MG63 (cell line): ENCODE measurements at regions not wholly inside any gene's neighbourhood (a gene's known extent, or its start where the extent isn't known, plus 50 kb on each side); places are given as distances from the start of the nearest gene placed in this dataset.
"Not testable (repeated sequence)": the region's sequence is repeated elsewhere in the genome, so short reads cannot be mapped to it uniquely, and the experiment has no call there.

ENCODE experiments used
- DNase-seq: peaks from one replicate; pipeline ENCODE4 v3.0.0-alpha.2; 2020
- H3K27me3 ChIP-seq: fragments of 250-450 bp; sonication (Bioruptor Pico); 2 replicates; pipeline ENCODE4 v1.5.1; 2020; ENCODE audit warnings: mild to moderate bottlenecking, moderate library complexity
- H3K36me3 ChIP-seq: fragments of 250-450 bp; sonication (Bioruptor Pico); 2 replicates; pipeline ENCODE4 v1.5.1; 2020; ENCODE audit warnings: mild to moderate bottlenecking, moderate library complexity
- H3K4me3 ChIP-seq: fragments of 250-450 bp; sonication (Bioruptor Pico); 2 replicates; pipeline ENCODE4 v1.5.1; 2020; ENCODE audit warnings: mild to moderate bottlenecking, moderate library complexity
- H3K9me3 ChIP-seq: fragments of 250-450 bp; sonication (Bioruptor Pico); 2 replicates; pipeline ENCODE4 v1.5.1; 2020; ENCODE audit warnings: mild to moderate bottlenecking, moderate library complexity

DNA sequence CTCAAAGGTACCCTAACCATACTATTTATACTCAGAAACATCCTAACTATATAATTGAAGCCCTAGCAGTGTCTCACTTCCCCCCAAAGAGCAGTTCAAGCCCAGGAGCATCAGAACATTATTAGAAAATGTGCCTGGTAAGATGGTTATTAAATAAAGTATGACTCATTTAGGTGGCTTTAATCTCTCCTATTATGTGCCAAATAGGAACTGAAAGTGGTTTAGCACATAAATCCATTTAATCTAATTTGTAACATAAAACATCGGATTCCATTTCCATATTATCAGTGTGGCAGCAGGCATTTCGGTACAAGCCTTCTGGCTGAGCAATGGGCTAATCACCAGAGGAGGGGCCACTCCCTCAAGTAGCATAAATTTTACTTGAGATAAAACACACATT lies 395.2 kb upstream of the TMTC1 start:
- no peaks in the 10 kb centered on the region for H3K36me3 ChIP-seq
- no peak overlapping the region for H3K4me3 ChIP-seq
- no peak for DNase-seq
- H3K9me3 ChIP-seq, result no peaks in the 10 kb centered on the region
- no peaks in the 10 kb centered on the region for H3K27me3 ChIP-seq

DNA sequence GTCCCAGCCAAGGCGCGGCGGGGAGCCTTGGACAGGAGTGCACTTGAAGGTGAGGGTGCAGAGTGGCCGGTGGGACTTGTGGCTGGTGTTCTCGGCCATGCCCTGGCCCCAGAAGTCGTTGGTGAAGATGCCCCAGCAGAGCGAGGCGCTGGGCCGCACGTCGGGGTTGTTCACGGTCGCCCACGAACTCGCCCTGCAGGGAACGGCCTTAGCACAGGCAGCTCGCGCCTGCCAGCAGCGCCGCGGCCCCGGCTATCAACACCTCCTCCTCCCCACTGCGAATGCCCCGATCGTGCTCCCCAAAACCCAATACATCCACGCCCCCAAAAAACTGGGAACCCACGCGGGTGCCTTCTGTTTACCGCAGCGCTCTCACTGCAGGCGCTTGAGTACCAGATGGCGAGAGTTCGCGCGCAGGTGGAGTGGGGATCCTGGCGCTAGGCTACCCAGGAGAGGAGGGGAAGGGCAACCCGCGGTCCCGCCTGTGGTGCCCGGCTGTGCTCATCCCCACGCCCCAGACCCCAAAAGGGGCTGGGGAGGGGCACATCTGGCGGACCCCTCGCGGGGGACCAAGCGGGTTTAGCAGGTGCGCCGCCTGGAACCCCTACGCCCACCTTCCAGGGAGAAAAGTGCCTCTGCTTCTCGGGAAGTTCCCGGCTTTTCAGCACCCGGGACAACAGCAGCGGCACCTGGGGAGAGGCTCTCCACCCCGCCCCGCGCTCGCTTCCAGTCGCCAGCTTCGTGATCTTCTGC lies 386.3 kb upstream of the TMTC1 start:
- DNase-seq, result no peak
- Histone ChIP-seq H3K36me3 (no peaks in the 10 kb centered on the region), H3K27me3 (no peaks in the 10 kb centered on the region; the same call in 1 of the 2 replicates), H3K4me3 (no peak overlapping the region), H3K9me3 (no peaks in the 10 kb centered on the region)

DNA sequence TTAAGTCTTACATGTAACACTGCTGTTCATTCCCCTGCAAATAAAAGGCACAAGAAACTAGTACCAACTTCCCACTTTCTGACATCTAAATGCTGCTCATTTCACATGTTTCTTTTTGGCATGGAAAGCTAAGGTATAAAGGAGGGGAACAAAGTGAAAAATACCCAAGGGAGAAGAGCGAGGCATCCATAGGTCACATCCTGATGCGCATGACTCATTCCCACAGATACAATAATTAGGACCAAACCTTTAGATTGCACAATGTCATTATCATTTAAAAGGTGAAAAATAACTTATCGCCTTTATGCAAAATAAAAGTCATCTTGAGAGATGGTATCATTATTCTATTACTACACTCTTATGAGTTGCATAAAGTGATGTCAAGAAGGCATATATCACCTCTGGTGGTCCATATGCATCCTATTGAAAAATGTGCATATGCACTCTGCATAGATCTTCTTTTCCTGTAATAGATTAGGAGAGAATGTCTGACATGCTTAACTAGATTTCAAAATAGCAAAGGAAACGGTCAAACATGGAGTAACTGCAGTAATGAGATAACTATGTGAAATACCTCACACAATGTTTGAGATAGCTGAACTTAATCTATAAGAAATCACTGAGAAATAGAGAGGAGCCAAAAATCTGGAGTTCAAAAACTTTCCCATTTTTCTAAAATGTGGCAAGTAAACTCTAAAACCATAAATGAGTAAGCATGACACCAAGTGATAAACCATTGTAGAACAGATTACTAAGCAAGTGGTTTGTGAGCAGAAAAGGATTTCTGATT lies 382.5 kb upstream of the TMTC1 start:
- H3K4me3 ChIP-seq, result no peak overlapping the region

DNA sequence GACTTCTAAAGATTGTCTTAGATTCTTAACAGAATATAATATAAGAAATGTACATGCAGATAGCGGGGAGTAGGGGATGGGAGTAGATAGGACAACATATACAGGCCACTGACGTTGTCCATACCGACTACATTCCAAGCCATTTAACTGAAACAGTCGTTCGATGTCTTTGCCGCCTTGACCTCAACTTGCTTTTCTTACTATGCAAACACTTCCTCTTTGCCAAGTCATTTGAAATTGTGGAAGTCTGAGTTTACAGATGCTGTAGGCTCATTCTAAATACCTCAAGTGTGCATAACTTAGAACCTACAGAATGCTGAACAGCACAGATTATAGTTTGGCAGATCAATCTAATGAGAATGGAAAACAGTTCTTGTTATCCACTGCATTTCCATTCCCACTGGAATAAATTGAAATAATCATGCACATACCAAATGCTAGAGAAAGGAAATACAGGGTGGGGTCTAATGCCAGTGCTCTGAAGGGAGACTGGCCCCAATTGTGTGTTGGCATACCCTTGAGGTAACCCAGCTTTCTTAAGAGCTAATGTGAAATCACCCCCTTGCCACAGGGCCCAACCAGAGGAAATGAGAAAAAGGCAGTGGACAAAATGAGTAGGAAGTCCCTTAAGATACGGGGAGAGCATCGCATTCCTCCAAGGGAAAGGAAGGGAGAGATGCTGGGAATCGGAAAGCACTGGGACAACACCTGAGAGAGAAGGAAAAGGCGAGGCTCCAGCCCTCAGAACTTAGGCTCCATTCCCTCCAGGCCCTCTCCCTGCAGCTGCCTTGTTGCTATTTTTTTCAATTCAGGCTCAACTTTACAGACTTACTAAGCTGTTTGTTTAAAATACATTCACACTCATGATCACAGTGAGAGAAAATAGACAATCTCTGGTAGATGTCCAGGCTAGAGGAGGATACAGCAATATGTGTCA lies 380.9 kb upstream of the TMTC1 start:
- DNase-seq, result no peak
- Histone ChIP-seq H3K36me3 (no peaks in the 10 kb centered on the region), H3K9me3 (no peaks in the 10 kb centered on the region), H3K4me3 (no peak overlapping the region), H3K27me3 (no peaks in the 10 kb centered on the region; the same call in 1 of the 2 replicates)

More for the DNA sequence above, 382.5 kb upstream of the TMTC1 start:
- no peak for DNase-seq
- H3K9me3 ChIP-seq, result no peaks in the 10 kb centered on the region
- no peaks in the 10 kb centered on the region for H3K36me3 ChIP-seq
- no peaks in the 10 kb centered on the region; the same call in 1 of the 2 replicates for H3K27me3 ChIP-seq

DNA sequence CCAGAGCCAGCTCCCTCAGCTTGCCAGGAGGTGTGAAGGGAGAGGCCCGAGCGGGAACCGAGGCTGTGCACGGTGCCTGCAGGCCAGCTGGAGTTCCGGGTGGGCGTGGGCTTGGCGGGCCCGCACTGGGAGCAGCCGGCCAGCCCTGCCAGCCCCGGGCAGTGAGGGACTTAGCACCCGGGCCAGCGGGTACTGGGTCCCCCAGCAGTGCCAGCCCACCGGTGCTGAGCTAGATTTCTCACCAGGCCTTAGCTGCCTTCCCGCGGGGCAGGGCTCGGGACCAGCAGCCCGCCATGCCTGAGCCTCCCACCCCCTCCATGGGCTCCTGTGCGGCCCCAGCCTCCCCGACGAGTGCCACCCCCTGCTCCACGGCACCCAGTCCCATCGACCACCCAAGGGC lies 373.1 kb upstream of the TMTC1 start:
- H3K4me3 ChIP-seq, DNase-seq, H3K27me3 ChIP-seq, H3K36me3 ChIP-seq, H3K9me3 ChIP-seq: not testable (repeated sequence)

DNA sequence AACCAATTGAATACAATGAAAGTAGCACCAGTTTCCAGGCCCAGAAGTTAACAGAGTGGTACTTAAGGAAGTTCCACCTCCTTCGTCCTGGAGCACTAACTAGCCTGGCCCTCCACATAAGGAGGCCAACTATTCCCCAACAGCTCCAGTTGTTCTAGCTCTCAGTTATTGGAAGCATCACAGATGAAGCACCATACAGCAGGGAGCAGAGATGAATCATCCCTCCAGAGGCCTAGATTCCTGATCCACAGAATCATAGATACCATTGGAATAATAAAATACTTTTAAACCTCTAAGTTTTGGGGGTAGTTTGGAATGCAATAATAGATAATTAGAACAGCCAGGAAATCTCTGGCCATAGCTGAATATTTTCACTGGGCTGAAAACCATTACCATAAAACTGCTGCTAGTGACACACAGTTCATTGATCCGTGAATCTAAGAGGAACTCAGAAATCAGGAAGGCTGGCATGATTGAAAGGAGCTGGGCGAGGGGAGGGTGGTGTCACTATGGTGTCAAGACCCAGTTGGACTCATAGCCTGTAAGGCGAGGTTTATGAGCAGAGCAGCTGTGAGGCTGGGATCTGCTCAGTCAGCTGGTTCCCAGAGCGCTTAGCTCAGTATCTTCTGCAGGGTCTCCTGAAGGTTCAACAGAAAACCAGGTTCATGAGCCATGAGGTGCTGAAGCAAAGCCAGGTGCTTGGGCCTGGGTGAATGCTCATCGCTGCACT lies 371.4 kb upstream of the TMTC1 start:
- H3K4me3 ChIP-seq, result no peak overlapping the region
- H3K27me3 ChIP-seq, result no peaks in the 10 kb centered on the region
- H3K9me3 ChIP-seq, result no peaks in the 10 kb centered on the region
- peak; percentile 18 for DNase-seq
- no peaks in the 10 kb centered on the region for H3K36me3 ChIP-seq

DNA sequence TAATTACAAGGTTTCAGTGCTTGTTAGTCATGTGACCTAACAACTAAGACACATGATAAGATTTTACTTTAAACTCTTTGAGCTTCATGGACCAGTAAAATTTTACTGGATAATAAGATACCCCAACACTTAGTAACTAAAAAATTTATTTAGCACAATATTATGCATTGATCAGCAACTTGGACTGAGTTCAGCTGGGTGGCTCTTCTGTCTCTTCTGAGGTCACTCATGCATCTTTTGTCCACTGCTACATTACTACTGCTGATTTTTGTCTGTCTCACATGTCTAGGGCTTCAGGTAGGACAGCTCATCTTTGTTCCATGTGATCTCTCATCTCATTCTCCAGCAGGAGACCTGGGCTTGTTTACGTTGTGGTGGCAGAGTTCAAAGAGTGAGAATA lies 370.2 kb upstream of the TMTC1 start:
- Histone ChIP-seq H3K36me3 (no peaks in the 10 kb centered on the region), H3K4me3 (no peak overlapping the region), H3K9me3 (no peaks in the 10 kb centered on the region), H3K27me3 (no peaks in the 10 kb centered on the region)
- no peak for DNase-seq

DNA sequence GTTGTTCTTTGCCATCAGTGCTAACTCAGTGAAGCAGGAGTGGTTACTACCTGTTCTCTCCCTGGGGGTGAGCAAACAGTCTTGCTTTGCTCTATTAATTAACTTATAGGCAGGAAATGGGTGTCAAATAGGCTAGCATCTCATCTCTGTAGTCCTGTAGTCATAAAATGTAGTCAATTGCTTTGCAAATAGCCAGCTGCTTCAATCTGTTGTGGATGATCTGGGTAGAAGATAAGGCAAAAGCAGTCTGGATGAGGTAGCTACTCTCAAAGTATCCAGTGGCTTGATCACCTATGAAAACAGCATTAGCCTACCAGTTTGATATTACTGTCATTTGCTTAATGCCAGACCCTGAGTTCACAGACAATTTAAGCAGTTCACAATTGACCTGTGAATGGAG lies 369.0 kb upstream of the TMTC1 start:
- H3K4me3 ChIP-seq, result no peak overlapping the region
- no peak for DNase-seq
- H3K9me3 ChIP-seq, result no peaks in the 10 kb centered on the region
- no peaks in the 10 kb centered on the region for H3K36me3 ChIP-seq
- no peaks in the 10 kb centered on the region for H3K27me3 ChIP-seq

DNA sequence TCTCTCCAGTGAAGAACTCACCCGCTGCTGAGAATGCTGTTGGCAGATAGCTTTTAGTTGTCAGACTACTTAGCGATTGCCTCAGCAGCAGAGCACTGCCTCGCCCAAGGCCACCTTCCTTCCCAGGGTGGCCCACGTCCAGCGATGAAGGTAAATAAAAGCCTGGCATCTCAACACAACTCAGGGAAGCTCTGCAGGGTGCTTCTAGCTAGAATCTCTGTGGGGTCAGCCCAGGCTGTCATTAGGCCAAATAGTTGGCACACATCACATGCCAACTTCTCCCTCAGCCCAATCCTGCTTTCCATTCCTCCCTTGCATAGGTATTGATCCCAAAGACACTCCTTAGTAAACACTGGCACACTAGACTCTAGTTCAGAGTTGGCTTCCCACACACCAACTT lies 368.1 kb upstream of the TMTC1 start:
- H3K27me3 ChIP-seq, result no peaks in the 10 kb centered on the region
- H3K9me3 ChIP-seq, result no peaks in the 10 kb centered on the region
- no peaks in the 10 kb centered on the region for H3K36me3 ChIP-seq
- no peak overlapping the region for H3K4me3 ChIP-seq
- DNase-seq, result no peak

DNA sequence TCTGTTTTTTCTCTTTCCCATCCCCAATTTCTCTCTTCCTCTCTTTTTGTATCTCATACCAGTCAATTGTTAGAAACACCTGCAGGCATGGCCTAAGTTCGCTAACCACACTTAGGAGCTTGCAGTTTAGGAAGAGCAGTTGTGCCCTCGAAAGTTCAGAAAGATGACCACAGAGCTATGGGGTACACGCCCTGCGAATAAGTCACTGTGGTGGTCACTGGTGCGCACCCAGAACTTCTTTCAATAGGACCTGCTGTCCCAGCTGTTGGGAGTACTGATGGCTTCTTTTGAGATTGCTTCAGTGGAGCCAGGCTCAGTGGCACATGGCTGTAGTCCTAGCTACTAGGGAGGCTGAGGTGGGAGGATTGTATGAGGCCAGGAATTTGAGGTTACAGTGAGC lies 362.8 kb upstream of the TMTC1 start:
- Histone ChIP-seq H3K27me3 (no peaks in the 10 kb centered on the region), H3K4me3 (no peak overlapping the region), H3K36me3 (no peaks in the 10 kb centered on the region), H3K9me3 (no peaks in the 10 kb centered on the region)
- no peak for DNase-seq

DNA sequence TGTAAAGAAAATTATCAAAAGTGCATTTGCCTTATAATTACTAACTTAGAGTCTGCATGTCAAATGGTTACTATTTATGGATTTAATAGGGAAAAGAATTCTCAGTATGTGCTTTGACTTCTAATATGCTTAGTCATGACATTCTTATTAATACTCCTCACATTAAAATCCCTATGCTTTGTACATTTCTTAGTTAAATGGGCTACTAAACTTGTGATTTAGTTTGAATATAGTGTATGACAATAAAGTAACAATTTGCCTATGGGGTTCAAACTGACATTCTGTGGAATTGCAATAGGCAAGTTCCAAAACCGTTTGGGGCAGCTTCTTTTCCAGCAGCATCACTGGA lies 361.9 kb upstream of the TMTC1 start:
- Histone ChIP-seq H3K36me3 (no peaks in the 10 kb centered on the region), H3K27me3 (no peaks in the 10 kb centered on the region), H3K9me3 (no peaks in the 10 kb centered on the region), H3K4me3 (no peak overlapping the region)
- DNase-seq, result no peak

DNA sequence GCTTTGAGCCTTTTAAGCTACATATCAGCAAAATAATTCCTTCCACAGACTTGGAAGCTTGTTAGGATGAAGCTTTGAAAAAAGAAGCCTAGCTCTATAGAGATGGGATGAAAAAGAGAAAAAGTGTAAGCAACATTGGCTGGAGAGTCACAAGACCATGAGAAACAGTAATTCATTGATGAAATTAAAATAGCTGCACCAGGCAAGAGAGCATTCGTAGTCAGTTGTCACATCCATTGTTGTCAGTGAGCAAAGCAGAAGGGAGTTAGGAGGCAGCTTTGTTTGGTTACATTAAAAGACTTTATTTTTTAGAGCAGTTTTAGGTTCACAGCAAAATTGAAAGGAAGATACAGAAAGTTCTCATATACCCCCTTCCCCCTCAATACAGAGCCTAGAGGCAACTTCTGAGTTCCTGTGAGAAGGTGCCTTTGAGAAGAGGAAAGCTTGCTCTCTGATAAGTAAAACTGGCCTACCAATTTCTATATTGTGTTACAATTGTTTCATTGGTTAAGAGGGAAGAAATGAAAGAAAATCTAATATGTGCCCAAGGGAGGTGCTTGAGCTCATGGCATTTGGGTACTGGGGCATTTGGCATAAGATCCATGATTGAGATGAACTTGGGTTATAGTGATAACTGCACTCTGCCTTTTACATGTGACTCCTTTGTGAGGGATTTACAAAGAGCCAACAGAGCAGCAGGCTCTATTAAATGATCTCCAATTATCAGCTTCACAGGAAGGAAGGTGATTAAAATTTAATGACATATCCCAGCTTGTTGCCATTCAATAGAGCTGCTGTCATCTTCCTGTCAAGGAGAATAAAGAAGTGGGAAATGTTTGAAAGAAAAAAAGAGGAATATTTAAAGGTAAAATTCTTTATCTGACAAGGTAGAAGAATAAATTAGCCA lies 361.3 kb upstream of the TMTC1 start:
- Histone ChIP-seq H3K9me3 (no peaks in the 10 kb centered on the region), H3K36me3 (no peaks in the 10 kb centered on the region), H3K4me3 (no peak overlapping the region), H3K27me3 (no peaks in the 10 kb centered on the region)
- DNase-seq, result no peak

DNA sequence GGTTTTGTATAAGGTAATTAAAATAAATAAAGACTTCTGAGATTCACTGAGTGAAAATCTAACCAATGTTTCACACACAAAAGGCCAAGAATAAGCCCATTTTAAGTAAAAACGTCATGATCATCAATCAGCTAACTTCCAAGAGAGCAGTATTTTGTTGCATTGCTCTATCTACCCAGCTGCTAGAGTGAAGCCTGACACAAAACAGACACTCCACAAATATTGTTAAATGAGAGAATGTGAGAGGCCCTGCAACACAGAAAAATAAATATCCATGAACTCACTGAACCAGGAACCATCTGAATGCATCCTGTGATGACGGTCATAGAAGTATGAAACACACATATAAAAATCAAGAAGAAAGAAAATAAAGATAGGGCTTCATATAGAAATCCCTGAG lies 358.6 kb upstream of the TMTC1 start:
- DNase-seq, result no peak
- H3K36me3 ChIP-seq, result no peaks in the 10 kb centered on the region
- H3K4me3 ChIP-seq, result no peak overlapping the region
- H3K9me3 ChIP-seq, result no peaks in the 10 kb centered on the region
- no peaks in the 10 kb centered on the region for H3K27me3 ChIP-seq

DNA sequence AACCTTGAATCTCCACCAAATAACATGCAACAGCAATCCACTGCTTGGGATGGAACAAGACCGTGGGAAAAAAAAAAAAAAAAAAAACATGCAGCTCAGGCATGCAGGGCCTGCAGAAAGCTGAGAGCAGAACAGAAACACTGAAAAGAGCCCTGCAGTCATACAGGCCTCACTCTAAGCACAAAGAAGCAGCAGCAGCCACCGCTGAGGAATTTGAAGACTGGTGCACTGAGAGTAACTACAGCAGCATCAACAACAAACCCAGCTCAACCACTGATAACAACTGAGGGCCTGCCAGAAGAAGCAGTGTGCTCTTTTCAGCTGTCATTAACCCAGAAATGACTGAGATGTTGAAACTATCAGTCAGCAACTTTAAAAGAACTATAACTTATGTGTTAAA lies 354.7 kb upstream of the TMTC1 start:
- no peaks in the 10 kb centered on the region for H3K9me3 ChIP-seq
- DNase-seq, result no peak
- no peaks in the 10 kb centered on the region for H3K27me3 ChIP-seq
- no peaks in the 10 kb centered on the region for H3K36me3 ChIP-seq
- no peak overlapping the region for H3K4me3 ChIP-seq

DNA sequence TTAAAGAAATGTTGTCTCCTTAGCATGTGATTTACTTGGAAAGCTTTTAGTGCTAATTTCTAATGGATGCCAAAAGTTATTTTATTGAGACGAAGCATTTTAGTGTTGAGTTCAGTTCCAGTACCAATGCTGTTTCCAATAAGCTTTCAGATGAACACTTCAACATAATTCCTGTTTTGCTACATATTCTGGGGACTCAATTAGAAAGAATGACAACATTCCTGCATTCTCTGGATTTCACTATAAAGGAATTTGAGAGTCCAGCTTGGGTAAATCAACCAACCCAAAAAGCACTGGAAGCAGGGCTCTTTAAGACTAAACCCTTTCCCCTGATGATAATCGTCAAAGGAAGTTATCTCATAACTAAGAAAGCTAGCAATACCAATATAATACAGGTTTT lies 353.0 kb upstream of the TMTC1 start:
- no peaks in the 10 kb centered on the region for H3K9me3 ChIP-seq
- H3K36me3 ChIP-seq, result no peaks in the 10 kb centered on the region
- no peaks in the 10 kb centered on the region; the same call in 1 of the 2 replicates for H3K27me3 ChIP-seq
- no peak overlapping the region for H3K4me3 ChIP-seq
- DNase-seq, result no peak

DNA sequence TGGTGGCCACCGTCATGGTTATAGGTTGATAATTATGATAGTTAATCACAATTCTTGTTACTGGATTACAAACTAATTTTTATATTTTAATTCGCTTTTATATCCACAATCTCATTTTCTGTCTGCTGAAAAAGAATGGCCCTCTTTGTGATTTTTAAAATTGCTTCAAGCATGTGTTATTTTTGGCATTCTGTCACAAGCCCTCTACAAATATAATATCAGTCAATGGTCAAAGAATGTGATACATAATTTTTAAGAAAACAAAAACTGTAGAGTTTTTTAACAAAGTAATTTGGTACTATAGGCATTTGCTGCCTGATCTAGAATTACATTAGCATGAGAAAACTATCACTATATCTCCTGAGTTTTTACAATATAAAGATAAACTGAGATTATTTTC lies 352.0 kb upstream of the TMTC1 start:
- Histone ChIP-seq H3K9me3 (no peaks in the 10 kb centered on the region), H3K27me3 (no peaks in the 10 kb centered on the region; the same call in 1 of the 2 replicates), H3K36me3 (no peaks in the 10 kb centered on the region), H3K4me3 (no peak overlapping the region)
- DNase-seq, result no peak
